ENCODE measurements at regions not wholly inside any gene's neighbourhood (a gene's known extent, or its start where the extent isn't known, plus 50 kb on each side); places are given as distances from the start of the nearest gene placed in this dataset. TPM values are rescaled to one million over a fixed set of nuclear protein-coding genes. Genes with fewer than 3 reads are reported as not detected.

- no peak overlapping the region for H3K4me3 Mint-ChIP-seq
- H3K4me1 Mint-ChIP-seq, result no peaks in the 10 kb centered on the region
- Histone ChIP-seq H3K27me3 (ENCODE audit: insufficient read depth) (no peaks in the 10 kb centered on the region), H3K9me2 (ENCODE audit: insufficient read depth) (no peaks in the 10 kb centered on the region; the same call in 1 of the 2 replicates), H4K20me1 (replicated peaks; ENCODE audit: insufficient read depth) (no peaks in the 10 kb centered on the region), H3K36me3 (ENCODE audit: insufficient read depth) (no peaks in the 10 kb centered on the region), H2AFZ (no peak overlapping the region), H3K27ac (ENCODE audit: low read depth) (no peak overlapping the region), H3K4me1 (ENCODE audit: insufficient read depth) (no peaks in the 10 kb centered on the region), H3K79me2 (replicated peaks; ENCODE audit: insufficient read depth) (no peaks in the 10 kb centered on the region), H3K4me2 (no peak overlapping the region), H3F3A (replicated peaks; ENCODE audit: low read depth) (no peaks in the 10 kb centered on the region), H3K4me3 (no peak overlapping the region)
- H3K36me3 Mint-ChIP-seq (ENCODE audit: low read depth), result no peaks in the 10 kb centered on the region
- no peak for TF ChIP-seq NANOG (IDR thresholded peaks at IDR 0.05; ENCODE audit: borderline replicate concordance)
- TF ChIP-seq POLR2AphosphoS5 (IDR thresholded peaks at IDR 0.05; ENCODE audit: low read depth), result no peak
- TF ChIP-seq CREB1 (CRISPR knock-in tag; IDR thresholded peaks at IDR 0.05; ENCODE audit: low read depth), result no peak
- no peak for TF ChIP-seq ZNF114 (CRISPR knock-in tag; IDR thresholded peaks at IDR 0.05)
- no peak for TF ChIP-seq ETS1 (IDR thresholded peaks at IDR 0.05)
- H3K27me3 Mint-ChIP-seq (ENCODE audit: insufficient read depth, low read depth, poor library complexity), result no peaks in the 10 kb centered on the region
- no peak overlapping the region for H3K27ac Mint-ChIP-seq
- ATAC-seq (no peak), DNase-seq (ENCODE audit: low spot score) (no peak)
- H3K9me3 Mint-ChIP-seq, result no peaks in the 10 kb centered on the region
Observed at GRCh38 chr10:62749093-62749683, 55.3 kb upstream of the ADO start.

Small RNA genes lying in the stretch of these regions (small RNA-seq; reads per million reads assigned to genes)
- gene ALDH7A1P4 (ENCODE audit: low replicate concordance), result not detected
